ENCODE measurements at regions not wholly inside any gene's neighbourhood (a gene's known extent, or its start where the extent isn't known, plus 50 kb on each side); places are given as distances from the start of the nearest gene placed in this dataset.

DNA sequence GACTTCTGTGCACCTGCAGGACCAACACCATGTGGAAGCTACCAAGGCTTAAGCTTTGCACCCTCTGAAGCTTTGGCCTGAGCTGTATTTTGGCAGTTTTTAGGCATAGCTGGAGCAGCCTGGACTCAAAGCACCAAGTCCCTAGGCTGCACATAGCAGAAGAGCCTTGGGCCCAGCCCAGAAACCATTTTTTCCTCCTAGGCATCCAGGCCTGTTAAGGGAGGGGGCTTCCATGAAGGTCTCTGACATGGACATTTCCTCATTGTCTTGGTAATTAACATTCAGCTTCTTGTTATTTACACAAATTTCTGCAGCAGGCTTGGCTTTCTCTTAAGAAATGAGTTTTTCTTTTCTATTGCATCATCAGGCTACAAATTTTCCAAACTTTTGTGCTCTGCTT lies 475.8 kb upstream of the FLRT2 start:
- TF ChIP-seq, protein P1, sequence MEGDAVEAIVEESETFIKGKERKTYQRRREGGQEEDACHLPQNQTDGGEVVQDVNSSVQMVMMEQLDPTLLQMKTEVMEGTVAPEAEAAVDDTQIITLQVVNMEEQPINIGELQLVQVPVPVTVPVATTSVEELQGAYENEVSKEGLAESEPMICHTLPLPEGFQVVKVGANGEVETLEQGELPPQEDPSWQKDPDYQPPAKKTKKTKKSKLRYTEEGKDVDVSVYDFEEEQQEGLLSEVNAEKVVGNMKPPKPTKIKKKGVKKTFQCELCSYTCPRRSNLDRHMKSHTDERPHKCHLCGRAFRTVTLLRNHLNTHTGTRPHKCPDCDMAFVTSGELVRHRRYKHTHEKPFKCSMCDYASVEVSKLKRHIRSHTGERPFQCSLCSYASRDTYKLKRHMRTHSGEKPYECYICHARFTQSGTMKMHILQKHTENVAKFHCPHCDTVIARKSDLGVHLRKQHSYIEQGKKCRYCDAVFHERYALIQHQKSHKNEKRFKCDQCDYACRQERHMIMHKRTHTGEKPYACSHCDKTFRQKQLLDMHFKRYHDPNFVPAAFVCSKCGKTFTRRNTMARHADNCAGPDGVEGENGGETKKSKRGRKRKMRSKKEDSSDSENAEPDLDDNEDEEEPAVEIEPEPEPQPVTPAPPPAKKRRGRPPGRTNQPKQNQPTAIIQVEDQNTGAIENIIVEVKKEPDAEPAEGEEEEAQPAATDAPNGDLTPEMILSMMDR (IDR thresholded peaks at IDR 0.05) = no peak
- TF ChIP-seq POLR2A (IDR thresholded peaks at IDR 0.05) = no peak
